GM12878 (cell line): ENCODE measurements at regions not wholly inside any gene's neighbourhood (a gene's known extent, or its start where the extent isn't known, plus 50 kb on each side); places are given as distances from the start of the nearest gene placed in this dataset.

ENCODE experiments used
- ATAC-seq: fragments of 200-7000 bp; cut with Tn5 transposase; 3 replicates; pipeline ENCODE4 v1.9.1; 2020; ENCODE audit warnings: mild to moderate bottlenecking, moderate library complexity
- BruUV-seq: library from RNA; stranded (reverse); fragments of 400-500 nt; replicated peaks from 2 replicates; lab custom pipeline; 2021; lab: Mats Ljungman, UMichigan
- CTCF ChIA-PET: fragments of 300-600 bp; sonication (Branson Sonifier 250); formaldehyde crosslinking; extraction: SDS; loops from one replicate; lab custom pipeline; 2021; ENCODE audit warnings: inconsistent platforms; lab: Yijun Ruan, JAX
- POLR2A ChIA-PET: fragments of 350-600 bp; formaldehyde crosslinking; extraction: SDS; loops from one replicate; lab custom pipeline; 2021; ENCODE audit warnings: inconsistent platforms; lab: Charles Lee
- RAD21 ChIA-PET: fragments of 300-600 bp; sonication (Branson Sonifier 250); formaldehyde crosslinking; loops from one replicate; lab custom pipeline; 2023; ENCODE audit warnings: antibody characterized with exemption; ENCODE audit not compliant: unreplicated experiment; lab: Charles Lee
- SMC1A ChIA-PET: fragments of 300-600 bp; sonication (Branson Sonifier 250); formaldehyde crosslinking; loops from one replicate; lab custom pipeline; 2023; ENCODE audit not compliant: unreplicated experiment, uncharacterized antibody; lab: Charles Lee
- DNase-seq: peaks from one replicate; pipeline ENCODE4 v3.0.0-alpha.2; 2011; ENCODE audit warnings: low read depth, low spot score
- FAIRE-seq: peaks from 3 replicates; lab custom pipeline; 2011; peaks lifted over from hg19 to GRCh38; lab: Jason Lieb, UNC
- H2AFZ ChIP-seq: 2 replicates; pipeline ENCODE4 v1.6.0; 2011; ENCODE audit warnings: low read depth, low read length, control low read depth; ENCODE audit not compliant: control insufficient read depth
- H3K27ac ChIP-seq: 2 replicates; pipeline ENCODE4 v1.5.1; 2011; ENCODE audit warnings: control low read depth; ENCODE audit not compliant: control insufficient read depth, insufficient read depth
- H3K27me3 ChIP-seq, 2 experiments: replicated peaks in 1 of 2; 2 replicates each; pipeline versions ENCODE4 v1.6.0 to v1.6.1; 2011; ENCODE audit warnings: low read length in 1 of 2; ENCODE audit not compliant: control insufficient read depth in 2 of 2, insufficient read depth in 2 of 2
- H3K36me3 ChIP-seq, 2 experiments: 2 replicates each; pipeline ENCODE4 v1.5.1; 2011; ENCODE audit warnings: low read length in 1 of 2; ENCODE audit not compliant: control insufficient read depth in 2 of 2, insufficient read depth in 2 of 2
- H3K4me1 ChIP-seq: 2 replicates; pipeline ENCODE4 v1.6.1; 2011; ENCODE audit warnings: mild to moderate bottlenecking, low read length, moderate library complexity, mixed read lengths; ENCODE audit not compliant: control insufficient read depth, insufficient read depth
- H3K4me2 ChIP-seq: 2 replicates; pipeline ENCODE4 v1.6.0; 2011; ENCODE audit warnings: control low read depth; ENCODE audit not compliant: control insufficient read depth, insufficient read depth
- H3K4me3 ChIP-seq: fragments of 200-600 bp; sonication (generic); 2 replicates; pipeline ENCODE4 v1.5.1; 2016
- H3K79me2 ChIP-seq: 2 replicates; pipeline ENCODE4 v1.6.0; 2011; ENCODE audit warnings: low read length; ENCODE audit not compliant: control insufficient read depth, insufficient read depth
- H3K9ac ChIP-seq: 2 replicates; pipeline ENCODE4 v1.8.0; 2011; ENCODE audit warnings: low read length, control low read depth, mixed read lengths; ENCODE audit not compliant: control insufficient read depth, insufficient read depth
- H3K9me3 ChIP-seq: replicated peaks from 3 replicates; pipeline ENCODE4 v1.5.1; 2011; ENCODE audit warnings: mild to moderate bottlenecking, low read length; ENCODE audit not compliant: control insufficient read depth, insufficient read depth
- H4K20me1 ChIP-seq: 2 replicates; pipeline ENCODE4 v1.6.0; 2011; ENCODE audit not compliant: control insufficient read depth, insufficient read depth
- CHD4 ChIP-seq: fragments of 200-600 bp; sonication (generic); IDR thresholded peaks from 2 replicates; pipeline ENCODE4 v1.6.1; 2016; ENCODE audit warnings: mild to moderate bottlenecking
- E2F8 ChIP-seq: fragments of 450-650 bp; IDR thresholded peaks from 2 replicates; pipeline ENCODE4 v1.6.1; 2018; ENCODE audit warnings: mild to moderate bottlenecking, low read depth, moderate library complexity; ENCODE audit not compliant: partially characterized antibody
- EED ChIP-seq: sonication (generic); IDR thresholded peaks from 2 replicates; pipeline ENCODE4 v1.6.1; 2016; ENCODE audit warnings: antibody characterized with exemption, low read depth
- EP300 ChIP-seq, 2 experiments: fragments of 150-350 bp in 1 of 2; IDR thresholded peaks; 2 replicates each; pipeline ENCODE4 v1.6.1; 2011 to 2012; ENCODE audit warnings: low read depth in 2 of 2, low read length in 2 of 2, borderline replicate concordance in 1 of 2, improper control_type of control experiment in 1 of 2, inconsistent platforms in 1 of 2; ENCODE audit not compliant: control insufficient read depth in 1 of 2
- FOXM1 ChIP-seq: IDR thresholded peaks from 2 replicates; pipeline ENCODE4 v1.6.1; 2012; ENCODE audit warnings: low read depth, mild to moderate bottlenecking, inconsistent platforms, low read length, moderate library complexity
- HCFC1 ChIP-seq: fragments of 150-350 bp; IDR thresholded peaks from 2 replicates; pipeline ENCODE4 v1.6.1; 2014; ENCODE audit warnings: low read length
- IKZF2 ChIP-seq, 2 experiments: fragments of 450-650 bp; IDR thresholded peaks; 2 replicates each; pipeline ENCODE4 v1.6.1; 2017; ENCODE audit warnings: mild to moderate bottlenecking in 2 of 2, moderate library complexity in 2 of 2
- KAT2A ChIP-seq: conservative IDR thresholded peaks from 2 replicates; pipeline ENCODE4 v1.6.1; 2011; ENCODE audit warnings: low read depth, low read length; ENCODE audit not compliant: control insufficient read depth
- KLF5 ChIP-seq: fragments of 450-650 bp; IDR thresholded peaks from 2 replicates; pipeline ENCODE4 v1.6.1; 2014; ENCODE audit warnings: mild to moderate bottlenecking; ENCODE audit not compliant: partially characterized antibody
- MXI1 ChIP-seq: fragments of 150-350 bp; IDR thresholded peaks from 2 replicates; pipeline ENCODE4 v1.6.1; 2011; ENCODE audit warnings: low read depth, mild to moderate bottlenecking, inconsistent platforms, low read length, improper control_type of control experiment
- NBN ChIP-seq: fragments of 450-650 bp; IDR thresholded peaks from 2 replicates; pipeline ENCODE4 v1.6.1; 2016
- PAX5 ChIP-seq: IDR thresholded peaks from 2 replicates; pipeline ENCODE4 v1.6.1; 2011; ENCODE audit warnings: low read depth, low read length, borderline replicate concordance
- PML ChIP-seq: IDR thresholded peaks from 2 replicates; pipeline ENCODE4 v1.6.1; 2012; ENCODE audit warnings: low read length, inconsistent platforms
- RAD51 ChIP-seq: fragments of 450-650 bp; IDR thresholded peaks from 2 replicates; pipeline ENCODE4 v1.6.1; 2016; ENCODE audit warnings: moderate library complexity, mild to moderate bottlenecking, inconsistent platforms
- SREBF1 ChIP-seq: IDR thresholded peaks from 2 replicates; pipeline ENCODE4 v1.6.1; 2012; ENCODE audit warnings: mild to moderate bottlenecking, low read length
- ZNF217 ChIP-seq: fragments of 450-650 bp; IDR thresholded peaks from 2 replicates; pipeline ENCODE4 v1.6.1; 2017; ENCODE audit warnings: antibody characterized with exemption, mild to moderate bottlenecking
- ZSCAN29 ChIP-seq: fragments of 450-650 bp; IDR thresholded peaks from 2 replicates; pipeline ENCODE4 v1.6.1; 2017; ENCODE audit warnings: mild to moderate bottlenecking, moderate library complexity
- WGBS: methylation state at CpG from one replicate; pipeline ENCODE4 v1.1.6; 2016; ENCODE audit warnings: low lambda C conversion rate; ENCODE audit not compliant: insufficient replicate concordance, insufficient coverage; ENCODE audit errors: missing lambda C conversion rate; 5-methylcytosine and 5-hydroxymethylcytosine counted together
- in situ Hi-C: fragments of 300-500 bp; cut with MboI; formaldehyde crosslinking; loops from 9 replicates; pipeline ENCODE4 v1.14.3; 2018; ENCODE audit warnings: mixed read lengths
- intact Hi-C: fragments of 100-400 bp; cut with micrococcal nuclease; formaldehyde crosslinking; loops from one replicate; pipeline ENCODE4 v1.14.2; 2022; ENCODE audit not compliant: unreplicated experiment
- TF ChIP-seq, protein P1 (sequence below): IDR thresholded peaks from 2 replicates; pipeline ENCODE4 v1.6.1; 2012; ENCODE audit warnings: low read depth, low read length, improper control_type of control experiment
- TF ChIP-seq, protein P2 (sequence below): fragments of 450-650 bp; IDR thresholded peaks from 2 replicates; pipeline ENCODE4 v1.6.1; 2016; ENCODE audit warnings: mild to moderate bottlenecking

GRCh38 chr15:75104804-75105557, 81.6 kb downstream of the PPCDC start:
- no TSS peak for BruUV-seq
- in situ Hi-C loops: no loop called here
- POLR2A ChIA-PET: interaction anchor here (0.5 to 5.6 kb wide), 10 partner anchors 8 to 94 kb away, joined by 3 to 49 read pairs (median 4); no protein-coding TSS in a partner anchor
- Histone ChIP-seq H3K9ac (peak overlapping the region; percentile 57; the same call in 1 of the 2 replicates), H4K20me1 (no peaks in the 10 kb centered on the region), H2AFZ (no peak overlapping the region), H3K4me1 (peaks cover 60% of the 10 kb centered on the region), H3K79me2 (no peaks in the 10 kb centered on the region), H3K4me3 (no peak overlapping the region), H3K27me3 (no peaks in the 10 kb centered on the region), H3K36me3 (no peaks in the 10 kb centered on the region), H3K4me2 (peak overlapping the region; percentile 72), H3K27ac (peak overlapping the region; percentile 76), H3K9me3 (no peaks in the 10 kb centered on the region)
- SMC1A ChIA-PET: interaction anchor here (0.7 to 8.5 kb wide), 12 partner anchors 6 to 559 kb away, joined by 3 to 97 read pairs (median 7); partner anchors contain the start of gene C15orf39
- DNase-seq: peak; percentile 88
- intact Hi-C loops: loop anchor here (1.0 to 2.0 kb wide), 2 partner anchors 10 to 62 kb away; no protein-coding TSS in a partner anchor
- FAIRE-seq: peak; percentile 88
- ATAC-seq: peak; percentile 73
- RAD21 ChIA-PET: interaction anchor here (1.0 to 3.0 kb wide), 12 partner anchors 10 to 99 kb away, joined by 3 to 25 read pairs (median 6); partner anchors contain the start of gene C15orf39
- 13% methylated on average over 3 of the region's 3 CpGs for WGBS
- CTCF ChIA-PET: interaction anchor here (0.7 to 2.0 kb wide), 5 partner anchors 9 to 96 kb away, joined by 3 to 9 read pairs (median 3); no protein-coding TSS in a partner anchor
- TF ChIP-seq KLF5 (no peak), FOXM1 (peak; percentile 82; the same call in 1 of the 2 replicates), PAX5 (no peak), MXI1 (no peak), RAD51 (no peak), EP300 (IDR thresholded peaks at IDR 0.05; ENCODE audit: borderline replicate concordance in 1 of 2, control insufficient read depth in 1 of 2, low read depth in 2 of 2, low read length in 2 of 2) (peak; percentile 61 to 76; a peak in 3 of 4 replicates), ZSCAN29 (no peak), ZNF217 (no peak), E2F8 (no peak), HCFC1 (no peak), CHD4 (no peak), NBN (peak; percentile 83), IKZF2 (IDR thresholded peaks at IDR 0.05) (peak; percentile 93), PML (peak; percentile 42; the same call in 1 of the 2 replicates), KAT2A (no peak), SREBF1 (no peak), EED (peak; percentile 98)
- TF ChIP-seq, protein P1, sequence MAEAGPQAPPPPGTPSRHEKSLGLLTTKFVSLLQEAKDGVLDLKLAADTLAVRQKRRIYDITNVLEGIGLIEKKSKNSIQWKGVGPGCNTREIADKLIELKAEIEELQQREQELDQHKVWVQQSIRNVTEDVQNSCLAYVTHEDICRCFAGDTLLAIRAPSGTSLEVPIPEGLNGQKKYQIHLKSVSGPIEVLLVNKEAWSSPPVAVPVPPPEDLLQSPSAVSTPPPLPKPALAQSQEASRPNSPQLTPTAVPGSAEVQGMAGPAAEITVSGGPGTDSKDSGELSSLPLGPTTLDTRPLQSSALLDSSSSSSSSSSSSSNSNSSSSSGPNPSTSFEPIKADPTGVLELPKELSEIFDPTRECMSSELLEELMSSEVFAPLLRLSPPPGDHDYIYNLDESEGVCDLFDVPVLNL: no peak
- TF ChIP-seq, protein P2, sequence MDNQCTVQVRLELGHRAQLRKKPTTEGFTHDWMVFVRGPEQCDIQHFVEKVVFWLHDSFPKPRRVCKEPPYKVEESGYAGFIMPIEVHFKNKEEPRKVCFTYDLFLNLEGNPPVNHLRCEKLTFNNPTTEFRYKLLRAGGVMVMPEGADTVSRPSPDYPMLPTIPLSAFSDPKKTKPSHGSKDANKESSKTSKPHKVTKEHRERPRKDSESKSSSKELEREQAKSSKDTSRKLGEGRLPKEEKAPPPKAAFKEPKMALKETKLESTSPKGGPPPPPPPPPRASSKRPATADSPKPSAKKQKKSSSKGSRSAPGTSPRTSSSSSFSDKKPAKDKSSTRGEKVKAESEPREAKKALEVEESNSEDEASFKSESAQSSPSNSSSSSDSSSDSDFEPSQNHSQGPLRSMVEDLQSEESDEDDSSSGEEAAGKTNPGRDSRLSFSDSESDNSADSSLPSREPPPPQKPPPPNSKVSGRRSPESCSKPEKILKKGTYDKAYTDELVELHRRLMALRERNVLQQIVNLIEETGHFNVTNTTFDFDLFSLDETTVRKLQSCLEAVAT: peak; percentile 91
